ENCODE measurements at regions not wholly inside any gene's neighbourhood (a gene's known extent, or its start where the extent isn't known, plus 50 kb on each side); places are given as distances from the start of the nearest gene placed in this dataset.

GRCh38 chr7:96936621-96937020 lies 68.7 kb upstream of the DLX6 start:
- Histone ChIP-seq H3K36me3 (ENCODE audit: control insufficient read depth in 2 of 2, insufficient read depth in 2 of 2, low read length in 1 of 2) (no peaks in the 10 kb centered on the region), H4K20me1 (ENCODE audit: control insufficient read depth, insufficient read depth) (no peaks in the 10 kb centered on the region; the same call in 1 of the 2 replicates), H3K79me2 (ENCODE audit: control insufficient read depth, insufficient read depth, low read length) (no peaks in the 10 kb centered on the region), H3K27me3 (replicated peaks in 1 of 2; ENCODE audit: control insufficient read depth in 2 of 2, insufficient read depth in 2 of 2, low read length in 1 of 2) (no peaks in the 10 kb centered on the region), H3K9ac (ENCODE audit: control insufficient read depth, insufficient read depth, low read length) (no peak overlapping the region), H3K9me3 (replicated peaks; ENCODE audit: control insufficient read depth, insufficient read depth, low read length) (no peaks in the 10 kb centered on the region), H3K27ac (ENCODE audit: control insufficient read depth, insufficient read depth) (no peak overlapping the region), H3K4me3 (no peak overlapping the region), H2AFZ (ENCODE audit: control insufficient read depth, low read depth, low read length) (no peak overlapping the region), H3K4me1 (ENCODE audit: control insufficient read depth, insufficient read depth, low read length) (no peaks in the 10 kb centered on the region), H3K4me2 (ENCODE audit: control insufficient read depth, insufficient read depth) (no peak overlapping the region)
- in situ Hi-C loops (cut with MboI) (no loop called here), intact Hi-C loops (cut with micrococcal nuclease; ENCODE audit: unreplicated experiment) (no loop called here)
- ChIA-PET CTCF (no interaction called here), POLR2A (no interaction called here), RAD21 (ENCODE audit: unreplicated experiment) (no interaction called here), SMC1A (ENCODE audit: uncharacterized antibody, unreplicated experiment) (interaction anchor here (1.1 kb wide), 1 partner anchor 9 kb away, joined by 4 read pairs; no protein-coding TSS in a partner anchor)
- DNase-seq (ENCODE audit: low read depth, low spot score) (no peak), ATAC-seq (no peak), FAIRE-seq (no peak)
- 5% methylated on average over 2 of the region's 2 CpGs for WGBS (ENCODE audit: insufficient coverage, insufficient replicate concordance, low lambda C conversion rate, missing lambda C conversion rate)
- no peak for TF ChIP-seq ATF7 (IDR thresholded peaks at IDR 0.05; ENCODE audit: low read depth)
- no peak for TF ChIP-seq MAX (IDR thresholded peaks at IDR 0.05; ENCODE audit: low read depth, low read length)
- no peak for TF ChIP-seq PAX8 (IDR thresholded peaks at IDR 0.05)
- TF ChIP-seq FOXK2 (IDR thresholded peaks at IDR 0.05) = no peak
- TF ChIP-seq DPF2 (IDR thresholded peaks at IDR 0.05) = no peak
- no peak for TF ChIP-seq STAT1 (conservative IDR thresholded peaks at IDR 0.05)
- TF ChIP-seq ZBTB4 (CRISPR knock-in tag; IDR thresholded peaks at IDR 0.05) = no peak
- no peak for TF ChIP-seq SPI1 (IDR thresholded peaks at IDR 0.05; ENCODE audit: borderline replicate concordance, insufficient read depth, low read depth, low read length)
- no peak for TF ChIP-seq EZH2 (IDR thresholded peaks at IDR 0.05; ENCODE audit: borderline replicate concordance, control insufficient read depth, low read depth, low read length)
- no peak for TF ChIP-seq ZNF24 (IDR thresholded peaks at IDR 0.05)
- TF ChIP-seq POLR2AphosphoS5 (IDR thresholded peaks at IDR 0.05; ENCODE audit: low read length) = no peak
- BruUV-seq (replicated peaks) = no TSS peak

Measured in GM12878 (cell line).